Spleen (tissue), 7 donors: ENCODE measurements at regions not wholly inside any gene's neighbourhood (a gene's known extent, or its start where the extent isn't known, plus 50 kb on each side); places are given as distances from the start of the nearest gene placed in this dataset.

Experiments used
- CTCF ChIP-seq, 11 experiments: fragments of 200-600 bp in 7 of 11; fragments of 450-650 bp in 4 of 11; sonication (generic) in 4 of 11; IDR thresholded peaks in 8 of 11; conservative IDR thresholded peaks in 3 of 11; 1 replicate in 7 of 11; 2 replicates in 4 of 11; pipeline versions ENCODE4 v1.4.0 to v1.8.0; 2016 to 2021; ENCODE audit warnings: antibody characterized with exemption in 11 of 11, inconsistent platforms in 4 of 11, mild to moderate bottlenecking in 1 of 11
- POLR2A ChIP-seq, 3 donors: fragments of 450-650 bp; IDR thresholded peaks; one replicate each; pipeline ENCODE4 v1.5.1; 2017; ENCODE audit warnings: antibody characterized with exemption in 3 of 3, mild to moderate bottlenecking in 1 of 3
- POLR2AphosphoS5 ChIP-seq, 3 donors: sonication (generic); formaldehyde crosslinking; IDR thresholded peaks; one replicate each; pipeline ENCODE4 v1.5.1; 2017; ENCODE audit warnings: antibody characterized with exemption in 3 of 3
- donor health status: DM: no; HTN: no; CAD: no; lungs with moderate emphysema.
- donor health status: DM: no; HTN: no; CAD: no.
- donor health status: DM: no; HTN: no; CAD: no.

GRCh38 chr2:145415151-145415550, 895.2 kb upstream of the ZEB2 start:
- no peak for TF ChIP-seq POLR2AphosphoS5 (IDR thresholded peaks at IDR 0.05)
- no peak for TF ChIP-seq CTCF (IDR thresholded peaks at IDR 0.05 in 8 of 11, conservative IDR thresholded peaks at IDR 0.05 in 3 of 11)
- TF ChIP-seq POLR2A (IDR thresholded peaks at IDR 0.05) = no peak
